OCI-LY7 (cell line): ENCODE measurements at regions not wholly inside any gene's neighbourhood (a gene's known extent, or its start where the extent isn't known, plus 50 kb on each side); places are given as distances from the start of the nearest gene placed in this dataset.

ENCODE experiments used
- BruUV-seq: library from RNA; stranded (reverse); fragments of 400-500 nt; replicated peaks from 2 replicates; lab custom pipeline; 2021; lab: Mats Ljungman, UMichigan
- CTCF ChIA-PET: fragments of 300-600 bp; sonication (Branson Sonifier 250); formaldehyde crosslinking; loops from one replicate; lab custom pipeline; 2022; ENCODE audit warnings: antibody characterized with exemption; ENCODE audit not compliant: unreplicated experiment; lab: Charles Lee
- POLR2A ChIA-PET: fragments of 300-600 bp; sonication (Branson Sonifier 250); formaldehyde crosslinking; loops from one replicate; lab custom pipeline; 2022; ENCODE audit warnings: antibody characterized with exemption; lab: Charles Lee
- DNase-seq: peaks from one replicate; pipeline ENCODE4 v3.0.0-alpha.2; 2015; ENCODE audit warnings: low spot score
- H2AFZ ChIP-seq: fragments of 200-600 bp; sonication (generic), shearing (Covaris generic); 2 replicates; pipeline ENCODE4 v1.6.1; 2014; ENCODE audit warnings: mild to moderate bottlenecking, antibody characterized with exemption, low read length, moderate library complexity
- H3K27ac ChIP-seq: fragments of 200-600 bp; sonication (generic); 2 replicates; pipeline ENCODE4 v1.5.1; 2014; ENCODE audit warnings: mixed run types, low read depth, mild to moderate bottlenecking, moderate library complexity, low read length, inconsistent platforms; ENCODE audit not compliant: poor library complexity, severe bottlenecking
- H3K36me3 ChIP-seq: fragments of 200-600 bp; sonication (generic); 2 replicates; pipeline ENCODE4 v1.6.1; 2014; ENCODE audit warnings: mild to moderate bottlenecking, antibody characterized with exemption, low read length, moderate library complexity, mixed read lengths; ENCODE audit not compliant: insufficient read depth
- H3K4me1 ChIP-seq: fragments of 200-600 bp; sonication (generic); 2 replicates; pipeline ENCODE4 v1.5.1; 2014; ENCODE audit warnings: mild to moderate bottlenecking, low read length; ENCODE audit not compliant: insufficient read depth, poor library complexity, severe bottlenecking
- H3K4me2 ChIP-seq: fragments of 200-600 bp; sonication (generic); 2 replicates; pipeline ENCODE4 v1.6.1; 2014; ENCODE audit warnings: mild to moderate bottlenecking, low read length
- H3K4me3 ChIP-seq: fragments of 200-600 bp; sonication (generic); 2 replicates; pipeline ENCODE4 v1.5.1; 2014; ENCODE audit warnings: mild to moderate bottlenecking, low read depth, low read length; ENCODE audit not compliant: poor library complexity, severe bottlenecking
- H3K79me2 ChIP-seq: fragments of 200-600 bp; sonication (generic); 2 replicates; pipeline ENCODE4 v1.6.1; 2016; ENCODE audit warnings: low read depth, mild to moderate bottlenecking, low read length, moderate library complexity, mixed read lengths; ENCODE audit not compliant: insufficient read depth
- H3K9me2 ChIP-seq: fragments of 200-600 bp; sonication (generic); 2 replicates; pipeline ENCODE4 v1.6.1; 2016; ENCODE audit warnings: mild to moderate bottlenecking, low read length, mixed read lengths; ENCODE audit not compliant: insufficient read depth
- H3K9me3 ChIP-seq: fragments of 200-600 bp; sonication (generic); 2 replicates; pipeline ENCODE4 v1.6.1; 2014; ENCODE audit warnings: mild to moderate bottlenecking, mixed run types, low read length, mixed read lengths
- H4K20me1 ChIP-seq: fragments of 200-600 bp; sonication (generic); 2 replicates; pipeline ENCODE4 v1.6.1; 2014; ENCODE audit warnings: mild to moderate bottlenecking, antibody characterized with exemption, low read length, moderate library complexity, mixed read lengths; ENCODE audit not compliant: insufficient read depth
- CTCF ChIP-seq: fragments of 200-600 bp; sonication (generic); conservative IDR thresholded peaks from 2 replicates; pipeline ENCODE4 v1.5.1; 2014; ENCODE audit warnings: mild to moderate bottlenecking, antibody characterized with exemption, low read length, moderate library complexity, mixed read lengths
- EZH2phosphoT487 ChIP-seq: fragments of 200-600 bp; sonication (generic); IDR thresholded peaks from 2 replicates; pipeline ENCODE4 v1.6.1; 2018; ENCODE audit warnings: low read depth, borderline replicate concordance, mild to moderate bottlenecking, mixed run types, antibody characterized with exemption, low read length, moderate library complexity, mixed read lengths
- intact Hi-C: fragments of 100-400 bp; cut with micrococcal nuclease; formaldehyde crosslinking; loops from one replicate; pipeline ENCODE4 v1.10.0; 2022; ENCODE audit not compliant: unreplicated experiment

DNA sequence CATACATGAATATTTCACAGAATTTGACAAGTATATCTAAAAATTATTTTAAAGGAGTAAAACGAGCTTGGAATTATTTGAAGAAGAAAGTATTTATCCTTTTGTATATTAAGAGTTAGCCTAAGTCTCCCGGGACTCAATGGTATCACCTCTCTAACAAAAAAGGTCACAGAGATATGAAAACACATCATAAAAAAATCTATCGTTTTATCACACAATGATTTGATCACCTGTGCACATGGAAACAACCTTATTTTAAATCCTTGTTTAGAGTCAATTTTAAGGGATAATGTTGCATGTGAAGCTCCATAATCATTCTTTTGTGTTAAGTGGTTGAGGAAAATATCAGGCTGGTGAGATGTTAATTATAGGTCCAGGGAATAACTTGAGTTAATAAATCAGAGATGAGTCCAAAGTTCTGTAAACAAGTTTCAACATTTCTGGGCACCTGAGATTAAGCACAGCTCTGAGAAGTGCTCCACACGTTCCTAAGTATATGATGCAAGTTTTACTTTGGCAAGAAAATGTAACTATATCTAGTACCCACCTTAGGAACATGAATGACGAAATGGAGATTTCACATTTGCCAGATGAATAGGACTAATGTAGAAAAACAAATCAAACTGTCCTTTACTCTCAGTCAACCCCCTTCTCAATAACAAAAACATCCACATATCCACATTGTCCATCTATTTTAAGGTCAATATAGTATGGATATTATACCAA, 148.5 kb upstream of the AKR1E2 start:
- no peaks in the 10 kb centered on the region for H4K20me1 ChIP-seq
- POLR2A ChIA-PET, result interaction anchor here (0.7 kb wide), 1 partner anchor 27 kb away, joined by 3 read pairs; no protein-coding TSS in a partner anchor
- H3K36me3 ChIP-seq, result no peaks in the 10 kb centered on the region
- no peak for TF ChIP-seq CTCF
- no peak for TF ChIP-seq EZH2phosphoT487
- no peaks in the 10 kb centered on the region for H3K9me2 ChIP-seq
- no peaks in the 10 kb centered on the region for H3K9me3 ChIP-seq
- CTCF ChIA-PET, result no interaction called here
- H2AFZ ChIP-seq, result no peak overlapping the region
- H3K4me3 ChIP-seq, result no peak overlapping the region
- no peak overlapping the region for H3K4me2 ChIP-seq
- no peaks in the 10 kb centered on the region for H3K79me2 ChIP-seq
- no peaks in the 10 kb centered on the region for H3K4me1 ChIP-seq
- no TSS peak for BruUV-seq
- H3K27ac ChIP-seq, result no peak overlapping the region
- no peak for DNase-seq
- intact Hi-C loops, result no loop called here

DNA sequence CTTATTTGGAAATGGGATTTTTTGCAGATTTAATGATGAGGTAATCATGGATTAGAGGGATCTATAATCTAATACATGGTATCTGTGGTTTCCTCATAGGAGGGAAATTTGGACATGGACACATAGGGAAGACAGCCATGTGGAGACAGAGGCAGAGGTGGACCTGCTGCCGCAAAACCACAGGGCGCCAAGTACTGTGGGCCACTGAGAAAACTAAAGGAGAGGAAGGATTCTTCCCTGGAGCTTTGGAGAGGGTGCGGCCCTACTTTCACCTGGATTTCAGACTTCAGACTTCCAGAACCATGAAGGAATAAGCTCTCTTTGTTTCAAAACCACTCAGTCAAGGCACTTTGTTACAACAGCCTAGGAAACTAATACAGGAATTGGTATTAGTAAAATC, 149.4 kb upstream of the AKR1E2 start:
- POLR2A ChIA-PET, result no interaction called here
- H3K4me3 ChIP-seq, result no peak overlapping the region
- no peaks in the 10 kb centered on the region for H3K9me2 ChIP-seq
- no peaks in the 10 kb centered on the region for H3K4me1 ChIP-seq
- DNase-seq, result no peak
- no peaks in the 10 kb centered on the region for H4K20me1 ChIP-seq
- no peaks in the 10 kb centered on the region for H3K79me2 ChIP-seq
- intact Hi-C loops, result no loop called here
- H3K9me3 ChIP-seq, result no peaks in the 10 kb centered on the region
- H2AFZ ChIP-seq, result no peak overlapping the region
- BruUV-seq, result no TSS peak
- no peak overlapping the region for H3K27ac ChIP-seq
- CTCF ChIA-PET, result no interaction called here
- TF ChIP-seq CTCF (no peak), EZH2phosphoT487 (no peak)
- no peak overlapping the region for H3K4me2 ChIP-seq
- no peaks in the 10 kb centered on the region for H3K36me3 ChIP-seq

GRCh38 chr10:4675808-4676207, 150.2 kb upstream of the AKR1E2 start:
- no TSS peak for BruUV-seq
- Histone ChIP-seq H2AFZ (no peak overlapping the region), H3K4me2 (no peak overlapping the region), H3K27ac (no peak overlapping the region), H3K4me3 (no peak overlapping the region), H3K4me1 (no peaks in the 10 kb centered on the region), H3K9me3 (no peaks in the 10 kb centered on the region), H4K20me1 (no peaks in the 10 kb centered on the region), H3K79me2 (no peaks in the 10 kb centered on the region), H3K36me3 (no peaks in the 10 kb centered on the region), H3K9me2 (no peaks in the 10 kb centered on the region)
- no peak for TF ChIP-seq EZH2phosphoT487
- no peak for TF ChIP-seq CTCF
- no peak for DNase-seq
- ChIA-PET POLR2A (no interaction called here), CTCF (no interaction called here)
- intact Hi-C loops, result no loop called here
